IMR-90 (cell line): ENCODE measurements at regions not wholly inside any gene's neighbourhood (a gene's known extent, or its start where the extent isn't known, plus 50 kb on each side); places are given as distances from the start of the nearest gene placed in this dataset.

Experiments
- ATAC-seq: fragments of 200-7000 bp; cut with Tn5 transposase; 2 replicates; pipeline ENCODE4 v1.9.1; 2020; ENCODE audit warnings: low read depth, mild to moderate bottlenecking, moderate library complexity
- BruUV-seq: library from RNA; stranded (reverse); fragments of 400-500 nt; replicated peaks from 2 replicates; lab custom pipeline; 2021; lab: Mats Ljungman, UMichigan
- CTCF ChIA-PET: fragments of 300-600 bp; formaldehyde crosslinking; extraction: SDS; loops from one replicate; lab custom pipeline; 2021; ENCODE audit warnings: antibody characterized with exemption; lab: Yijun Ruan, JAX
- POLR2A ChIA-PET: fragments of 300-600 bp; sonication (Branson Sonifier 250); formaldehyde crosslinking; loops from one replicate; lab custom pipeline; 2022; ENCODE audit warnings: antibody characterized with exemption; ENCODE audit not compliant: unreplicated experiment; lab: Charles Lee
- DNase-seq: peaks from one replicate; pipeline ENCODE4 v3.0.0; 2013
- H2AFZ ChIP-seq: replicated peaks from 2 replicates; pipeline ENCODE3; 2013; ENCODE audit warnings: low read length, mild to moderate bottlenecking; ENCODE audit not compliant: poor library complexity
- H2AK5ac ChIP-seq: 2 replicates; pipeline ENCODE4 v1.6.1; 2013; ENCODE audit warnings: low read depth, low read length, inconsistent platforms
- H2AK9ac ChIP-seq: replicated peaks from 2 replicates; pipeline ENCODE3; 2013; ENCODE audit warnings: mild to moderate bottlenecking, low read depth, low read length, moderate library complexity; ENCODE audit not compliant: poor library complexity
- H2BK120ac ChIP-seq: 2 replicates; pipeline ENCODE4 v1.6.1; 2013; ENCODE audit warnings: low read depth, low read length, inconsistent platforms
- H2BK15ac ChIP-seq: 3 replicates; pipeline ENCODE4 v1.6.1; 2013; ENCODE audit warnings: low read depth, low read length, inconsistent platforms
- H2BK20ac ChIP-seq: 2 replicates; pipeline ENCODE4 v1.6.1; 2013; ENCODE audit warnings: low read depth, mild to moderate bottlenecking, inconsistent platforms, low read length, moderate library complexity
- H2BK5ac ChIP-seq: 2 replicates; pipeline ENCODE4 v1.6.1; 2013; ENCODE audit warnings: mild to moderate bottlenecking, low read depth, low read length, inconsistent platforms; ENCODE audit not compliant: poor library complexity, severe bottlenecking
- H3K14ac ChIP-seq: replicated peaks from 2 replicates; pipeline ENCODE4 v1.6.1; 2013; ENCODE audit warnings: low read depth, low read length, inconsistent platforms
- H3K18ac ChIP-seq: 2 replicates; pipeline ENCODE4 v1.6.1; 2013; ENCODE audit warnings: low read depth, low read length, control low read depth
- H3K23ac ChIP-seq: 2 replicates; pipeline ENCODE4 v1.6.1; 2013; ENCODE audit warnings: low read depth, low read length, inconsistent platforms
- H3K27ac ChIP-seq: 2 replicates; pipeline ENCODE4 v1.5.1; 2013; ENCODE audit warnings: mild to moderate bottlenecking, control low read depth, low read length; ENCODE audit not compliant: insufficient read depth
- H3K27me3 ChIP-seq: 2 replicates; pipeline ENCODE4 v1.6.1; 2013; ENCODE audit warnings: low read length; ENCODE audit not compliant: control insufficient read depth, insufficient read depth
- H3K36me3 ChIP-seq: 2 replicates; pipeline ENCODE4 v1.6.1; 2013; ENCODE audit warnings: low read length, mixed read lengths; ENCODE audit not compliant: control insufficient read depth, insufficient read depth
- H3K4ac ChIP-seq: 2 replicates; pipeline ENCODE4 v1.6.1; 2013; ENCODE audit warnings: low read depth, low read length, inconsistent platforms
- H3K4me1 ChIP-seq: 2 replicates; pipeline ENCODE4 v1.6.1; 2013; ENCODE audit warnings: low read length, mixed read lengths; ENCODE audit not compliant: control insufficient read depth, insufficient read depth
- H3K4me2 ChIP-seq: 2 replicates; pipeline ENCODE4 v1.6.1; 2013; ENCODE audit warnings: low read depth, mild to moderate bottlenecking, control low read depth, low read length, moderate library complexity
- H3K4me3 ChIP-seq: 2 replicates; pipeline ENCODE4 v1.5.1; 2013; ENCODE audit warnings: low read depth, mild to moderate bottlenecking, control low read depth, low read length, moderate library complexity; ENCODE audit not compliant: insufficient read depth
- H3K56ac ChIP-seq: 2 replicates; pipeline ENCODE4 v1.6.1; 2013; ENCODE audit warnings: low read length, inconsistent platforms; ENCODE audit not compliant: insufficient read depth; ENCODE audit errors: extremely low read depth
- H3K79me1 ChIP-seq, 2 experiments: 2 replicates each; pipeline ENCODE4 v1.6.1; 2013; ENCODE audit warnings: low read length in 2 of 2, inconsistent platforms in 1 of 2, low read depth in 1 of 2
- H3K9ac ChIP-seq: 2 replicates; pipeline ENCODE4 v1.6.1; 2013; ENCODE audit warnings: low read depth, low read length, control low read depth
- H3K9me1 ChIP-seq: 2 replicates; pipeline ENCODE4 v1.6.1; 2013; ENCODE audit warnings: low read length, inconsistent platforms; ENCODE audit not compliant: insufficient read depth
- H3K9me3 ChIP-seq: 2 replicates; pipeline ENCODE4 v1.6.1; 2013; ENCODE audit warnings: low read length; ENCODE audit not compliant: control insufficient read depth, insufficient read depth
- H4K20me1 ChIP-seq: 2 replicates; pipeline ENCODE4 v1.6.1; 2013; ENCODE audit warnings: low read length, inconsistent platforms; ENCODE audit not compliant: insufficient read depth
- H4K5ac ChIP-seq: 2 replicates; pipeline ENCODE4 v1.6.1; 2013; ENCODE audit warnings: mild to moderate bottlenecking, low read depth, low read length, control low read depth
- H4K8ac ChIP-seq, 2 experiments: 2 replicates each; pipeline ENCODE4 v1.6.1; 2013; ENCODE audit warnings: low read depth in 2 of 2, low read length in 2 of 2, control low read depth in 1 of 2, inconsistent platforms in 1 of 2
- H4K91ac ChIP-seq: 2 replicates; pipeline ENCODE4 v1.6.1; 2013; ENCODE audit warnings: low read depth, low read length, inconsistent platforms; ENCODE audit not compliant: insufficient read depth
- BHLHE40 ChIP-seq: fragments of 150-350 bp; IDR thresholded peaks from 2 replicates; pipeline ENCODE4 v1.6.1; 2016; ENCODE audit warnings: mild to moderate bottlenecking, low read depth, low read length
- CEBPB ChIP-seq: IDR thresholded peaks from 2 replicates; pipeline ENCODE4 v1.6.1; 2012; ENCODE audit warnings: low read depth, low read length, improper control_type of control experiment
- CHD1 ChIP-seq: IDR thresholded peaks from 2 replicates; pipeline ENCODE4 v1.6.1; 2012; ENCODE audit warnings: low read depth, low read length, improper control_type of control experiment
- CTCF ChIP-seq: conservative IDR thresholded peaks from 2 replicates; pipeline ENCODE4 v1.5.1; 2012; ENCODE audit warnings: mild to moderate bottlenecking, low read depth, low read length, improper control_type of control experiment
- ELK1 ChIP-seq: fragments of 150-350 bp; IDR thresholded peaks from 2 replicates; pipeline ENCODE4 v1.6.1; 2016; ENCODE audit warnings: low read depth, mild to moderate bottlenecking, low read length, moderate library complexity, borderline replicate concordance
- FOS ChIP-seq: fragments of 150-350 bp; IDR thresholded peaks from 2 replicates; pipeline ENCODE4 v1.6.1; 2016; ENCODE audit warnings: low read depth, low read length
- MAFK ChIP-seq: IDR thresholded peaks from 2 replicates; pipeline ENCODE4 v1.6.1; 2012; ENCODE audit warnings: low read depth, low read length, improper control_type of control experiment
- MAZ ChIP-seq: IDR thresholded peaks from 2 replicates; pipeline ENCODE4 v1.6.1; 2012; ENCODE audit warnings: low read depth, mild to moderate bottlenecking, low read length, improper control_type of control experiment, moderate library complexity, borderline replicate concordance
- MXI1 ChIP-seq: IDR thresholded peaks from 2 replicates; pipeline ENCODE4 v1.6.1; 2012; ENCODE audit warnings: low read depth, mild to moderate bottlenecking, low read length, moderate library complexity, borderline replicate concordance
- NFE2L2 ChIP-seq: fragments of 150-350 bp; IDR thresholded peaks from 2 replicates; pipeline ENCODE4 v1.6.1; 2016; ENCODE audit warnings: low read depth, mild to moderate bottlenecking, low read length
- POLR2A ChIP-seq: IDR thresholded peaks from 2 replicates; pipeline ENCODE4 v1.6.1; 2012; ENCODE audit warnings: mild to moderate bottlenecking, low read depth, low read length
- RAD21 ChIP-seq: IDR thresholded peaks from 2 replicates; pipeline ENCODE4 v1.6.1; 2012; ENCODE audit warnings: low read length, improper control_type of control experiment
- RCOR1 ChIP-seq: IDR thresholded peaks from 2 replicates; pipeline ENCODE4 v1.6.1; 2012; ENCODE audit warnings: mild to moderate bottlenecking, low read length, improper control_type of control experiment; ENCODE audit not compliant: insufficient replicate concordance
- RFX5 ChIP-seq: IDR thresholded peaks from 2 replicates; pipeline ENCODE4 v1.8.0; 2012; ENCODE audit warnings: low read depth, mild to moderate bottlenecking, low read length, moderate library complexity
- SMC3 ChIP-seq: fragments of 150-350 bp; IDR thresholded peaks from 2 replicates; pipeline ENCODE4 v1.6.1; 2016; ENCODE audit warnings: low read depth, mild to moderate bottlenecking, antibody characterized with exemption, low read length, moderate library complexity
- USF2 ChIP-seq: fragments of 150-350 bp; IDR thresholded peaks from 2 replicates; pipeline ENCODE4 v1.6.1; 2017; ENCODE audit warnings: mild to moderate bottlenecking, antibody characterized with exemption, low read length, low read depth
- WGBS, 2 experiments: methylation state at CpG; one replicate each; pipeline versions ENCODE4 v1.1.5 to v1.1.7; 2013; ENCODE audit warnings: missing lambda C conversion rate in 2 of 2; ENCODE audit not compliant: insufficient read length in 1 of 2; ENCODE audit errors: extremely low coverage in 2 of 2; 5-methylcytosine and 5-hydroxymethylcytosine counted together
- dilution Hi-C: fragments of 300-500 bp; cut with HindIII; formaldehyde crosslinking; loops from one replicate; pipeline ENCODE4 v1.14.3; 2018; ENCODE audit warnings: low sequenced_read_pairs; ENCODE audit not compliant: unreplicated experiment
- in situ Hi-C: fragments of 300-500 bp; cut with MboI; formaldehyde crosslinking; loops from 3 replicates; pipeline ENCODE4 v1.14.3; 2019; ENCODE audit warnings: low sequenced_read_pairs, inconsistent platforms, mixed read lengths
- intact Hi-C: fragments of 100-400 bp; cut with micrococcal nuclease; formaldehyde crosslinking; loops from 2 replicates; pipeline ENCODE4 v1.10.0; 2022

DNA sequence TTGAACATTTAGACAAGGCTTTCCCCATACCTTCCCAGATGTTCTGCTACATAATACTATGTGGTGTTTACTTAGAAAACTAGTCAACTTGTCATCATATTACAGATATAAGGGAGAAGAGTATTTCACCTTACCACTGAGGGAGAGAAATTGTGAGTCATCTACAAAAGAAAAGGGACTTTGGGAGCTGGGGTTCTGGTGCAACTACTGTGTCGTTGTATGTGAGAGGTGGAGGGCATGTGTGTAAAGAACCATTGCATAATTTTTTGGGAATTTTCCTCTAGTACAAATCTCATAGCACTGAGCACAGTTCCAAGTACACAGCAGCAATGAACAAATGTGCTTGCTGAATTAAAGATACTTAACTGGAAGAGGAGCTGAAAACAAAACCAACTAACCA, 665.6 kb downstream of the DHX35 start:
- Histone ChIP-seq H2AFZ (no peak overlapping the region), H3K56ac (no peak overlapping the region), H3K79me1 (no peaks in the 10 kb centered on the region), H3K9me3 (no peaks in the 10 kb centered on the region; the same call in 1 of the 2 replicates), H4K5ac (no peak overlapping the region), H2AK5ac (no peak overlapping the region), H2BK20ac (no peak overlapping the region), H4K91ac (no peak overlapping the region), H3K9ac (no peak overlapping the region), H3K18ac (no peak overlapping the region), H3K36me3 (no peaks in the 10 kb centered on the region), H3K4me2 (no peak overlapping the region), H3K23ac (no peak overlapping the region), H3K9me1 (no peaks in the 10 kb centered on the region), H4K20me1 (no peaks in the 10 kb centered on the region), H2BK120ac (no peak overlapping the region), H2AK9ac (no peak overlapping the region), H2BK15ac (no peak overlapping the region), H3K27me3 (no peaks in the 10 kb centered on the region), H2BK5ac (no peak overlapping the region), H4K8ac (no peak overlapping the region), H3K4me1 (no peaks in the 10 kb centered on the region), H3K4me3 (no peak overlapping the region), H3K14ac (no peak overlapping the region), H3K27ac (no peak overlapping the region), H3K4ac (no peak overlapping the region)
- DNase-seq (no peak), ATAC-seq (no peak)
- ChIA-PET POLR2A (no interaction called here), CTCF (no interaction called here)
- in situ Hi-C loops (no loop called here), intact Hi-C loops (no loop called here), dilution Hi-C loops (no loop called here)
- BruUV-seq = no TSS peak
- no peak for TF ChIP-seq FOS
- TF ChIP-seq ELK1 = no peak
- no peak for TF ChIP-seq RCOR1
- no peak for TF ChIP-seq CEBPB
- TF ChIP-seq USF2 = no peak
- no peak for TF ChIP-seq MAZ
- no peak for TF ChIP-seq POLR2A
- TF ChIP-seq MXI1 = no peak
- TF ChIP-seq CTCF = no peak
- TF ChIP-seq BHLHE40 = no peak
- TF ChIP-seq SMC3 = no peak
- TF ChIP-seq RAD21 = no peak
- TF ChIP-seq CHD1 = no peak
- TF ChIP-seq NFE2L2 = no peak
- no peak for TF ChIP-seq RFX5
- no peak for TF ChIP-seq MAFK
- WGBS, 2 experiments = no CpG with 5 or more reads among the region's 1 CpG
